ENCODE measurements at regions not wholly inside any gene's neighbourhood (a gene's known extent, or its start where the extent isn't known, plus 50 kb on each side); places are given as distances from the start of the nearest gene placed in this dataset.

GRCh38 chr17:79189305-79189704 lies 114.7 kb downstream of the ENGASE start:
- TF ChIP-seq, protein P1, sequence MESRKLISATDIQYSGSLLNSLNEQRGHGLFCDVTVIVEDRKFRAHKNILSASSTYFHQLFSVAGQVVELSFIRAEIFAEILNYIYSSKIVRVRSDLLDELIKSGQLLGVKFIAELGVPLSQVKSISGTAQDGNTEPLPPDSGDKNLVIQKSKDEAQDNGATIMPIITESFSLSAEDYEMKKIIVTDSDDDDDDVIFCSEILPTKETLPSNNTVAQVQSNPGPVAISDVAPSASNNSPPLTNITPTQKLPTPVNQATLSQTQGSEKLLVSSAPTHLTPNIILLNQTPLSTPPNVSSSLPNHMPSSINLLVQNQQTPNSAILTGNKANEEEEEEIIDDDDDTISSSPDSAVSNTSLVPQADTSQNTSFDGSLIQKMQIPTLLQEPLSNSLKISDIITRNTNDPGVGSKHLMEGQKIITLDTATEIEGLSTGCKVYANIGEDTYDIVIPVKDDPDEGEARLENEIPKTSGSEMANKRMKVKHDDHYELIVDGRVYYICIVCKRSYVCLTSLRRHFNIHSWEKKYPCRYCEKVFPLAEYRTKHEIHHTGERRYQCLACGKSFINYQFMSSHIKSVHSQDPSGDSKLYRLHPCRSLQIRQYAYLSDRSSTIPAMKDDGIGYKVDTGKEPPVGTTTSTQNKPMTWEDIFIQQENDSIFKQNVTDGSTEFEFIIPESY (IDR thresholded peaks at IDR 0.05; ENCODE audit: extremely low read depth, insufficient replicate concordance, low read length): no peak
- TF ChIP-seq, protein P2, sequence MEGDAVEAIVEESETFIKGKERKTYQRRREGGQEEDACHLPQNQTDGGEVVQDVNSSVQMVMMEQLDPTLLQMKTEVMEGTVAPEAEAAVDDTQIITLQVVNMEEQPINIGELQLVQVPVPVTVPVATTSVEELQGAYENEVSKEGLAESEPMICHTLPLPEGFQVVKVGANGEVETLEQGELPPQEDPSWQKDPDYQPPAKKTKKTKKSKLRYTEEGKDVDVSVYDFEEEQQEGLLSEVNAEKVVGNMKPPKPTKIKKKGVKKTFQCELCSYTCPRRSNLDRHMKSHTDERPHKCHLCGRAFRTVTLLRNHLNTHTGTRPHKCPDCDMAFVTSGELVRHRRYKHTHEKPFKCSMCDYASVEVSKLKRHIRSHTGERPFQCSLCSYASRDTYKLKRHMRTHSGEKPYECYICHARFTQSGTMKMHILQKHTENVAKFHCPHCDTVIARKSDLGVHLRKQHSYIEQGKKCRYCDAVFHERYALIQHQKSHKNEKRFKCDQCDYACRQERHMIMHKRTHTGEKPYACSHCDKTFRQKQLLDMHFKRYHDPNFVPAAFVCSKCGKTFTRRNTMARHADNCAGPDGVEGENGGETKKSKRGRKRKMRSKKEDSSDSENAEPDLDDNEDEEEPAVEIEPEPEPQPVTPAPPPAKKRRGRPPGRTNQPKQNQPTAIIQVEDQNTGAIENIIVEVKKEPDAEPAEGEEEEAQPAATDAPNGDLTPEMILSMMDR (IDR thresholded peaks at IDR 0.05 in 2 of 3, conservative IDR thresholded peaks at IDR 0.05 in 1 of 3; ENCODE audit: borderline replicate concordance in 1 of 3, insufficient read depth in 1 of 3, low read depth in 2 of 3, low read length in 2 of 3): no peak
- TF ChIP-seq RAD21 (IDR thresholded peaks at IDR 0.05; ENCODE audit: low read depth): no peak
